NCI-H2196 (cell line): ENCODE measurements at regions not wholly inside any gene's neighbourhood (a gene's known extent, or its start where the extent isn't known, plus 50 kb on each side); places are given as distances from the start of the nearest gene placed in this dataset.
"Not testable (repeated sequence)": the region's sequence is repeated elsewhere in the genome, so short reads cannot be mapped to it uniquely, and the experiment has no call there.

Experiments
- DNase-seq: peaks from one replicate; lab custom pipeline; 2025; ENCODE audit not compliant: unreplicated experiment; lab: John Stamatoyannopoulos, UW

DNA sequence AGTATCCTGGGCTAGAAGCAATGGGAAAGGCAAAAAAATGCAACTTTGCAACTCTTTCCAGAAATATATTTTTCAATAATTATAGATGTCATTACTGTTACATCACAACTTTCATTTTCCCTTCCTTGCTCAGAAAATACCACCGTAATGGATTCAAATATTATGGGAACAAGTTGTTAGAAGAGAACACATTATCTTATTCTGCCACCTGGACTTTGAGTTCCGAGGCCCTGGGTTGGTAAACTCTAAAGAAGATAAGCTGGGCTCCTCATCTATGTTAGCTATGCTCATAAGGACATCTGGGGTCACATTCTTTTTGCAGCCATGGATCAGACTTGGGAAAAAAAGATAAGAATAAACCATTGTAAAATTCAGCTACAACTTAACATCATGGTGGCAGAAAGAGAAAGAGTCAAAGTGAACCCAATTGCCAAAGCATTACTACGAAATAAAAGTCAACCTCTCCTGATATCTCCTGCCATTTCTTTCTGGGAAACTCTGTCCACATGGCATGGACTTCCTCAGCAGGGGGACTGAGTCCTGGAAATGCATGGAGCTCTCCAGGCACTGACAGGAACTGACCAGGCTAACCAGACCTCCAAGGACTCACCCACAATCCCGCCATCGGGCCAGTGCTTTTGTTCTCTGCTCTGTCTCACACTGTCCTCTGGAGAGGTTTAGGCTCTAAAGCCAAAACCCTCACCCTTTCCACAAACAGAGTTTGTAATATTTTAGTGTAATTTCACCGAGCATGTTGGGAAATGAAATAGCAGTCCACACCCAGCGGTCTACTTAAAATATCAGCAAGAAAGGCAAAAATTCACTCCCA is 499.1 kb upstream of the RUNX1 start:
- DNase-seq, result no peak

DNA sequence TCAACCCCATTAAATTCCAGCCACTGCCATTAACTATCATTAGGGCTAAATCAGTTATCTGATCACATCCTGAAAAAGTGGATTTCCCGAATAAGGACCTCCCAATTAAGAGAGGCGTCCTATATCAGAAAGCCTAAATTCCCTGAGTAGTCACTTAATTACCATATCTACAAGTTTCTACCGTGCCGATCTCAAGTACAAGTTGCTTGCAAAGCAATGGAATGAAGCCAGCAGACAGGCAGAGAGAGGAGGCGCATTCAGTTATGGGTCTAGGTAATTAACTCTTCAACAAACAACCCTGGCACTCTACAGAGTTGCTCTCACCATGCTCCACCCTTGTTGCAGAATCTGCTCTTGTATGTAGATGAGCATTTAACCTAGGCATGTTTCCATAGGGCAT is 494.6 kb upstream of the RUNX1 start:
- no peak for DNase-seq

DNA sequence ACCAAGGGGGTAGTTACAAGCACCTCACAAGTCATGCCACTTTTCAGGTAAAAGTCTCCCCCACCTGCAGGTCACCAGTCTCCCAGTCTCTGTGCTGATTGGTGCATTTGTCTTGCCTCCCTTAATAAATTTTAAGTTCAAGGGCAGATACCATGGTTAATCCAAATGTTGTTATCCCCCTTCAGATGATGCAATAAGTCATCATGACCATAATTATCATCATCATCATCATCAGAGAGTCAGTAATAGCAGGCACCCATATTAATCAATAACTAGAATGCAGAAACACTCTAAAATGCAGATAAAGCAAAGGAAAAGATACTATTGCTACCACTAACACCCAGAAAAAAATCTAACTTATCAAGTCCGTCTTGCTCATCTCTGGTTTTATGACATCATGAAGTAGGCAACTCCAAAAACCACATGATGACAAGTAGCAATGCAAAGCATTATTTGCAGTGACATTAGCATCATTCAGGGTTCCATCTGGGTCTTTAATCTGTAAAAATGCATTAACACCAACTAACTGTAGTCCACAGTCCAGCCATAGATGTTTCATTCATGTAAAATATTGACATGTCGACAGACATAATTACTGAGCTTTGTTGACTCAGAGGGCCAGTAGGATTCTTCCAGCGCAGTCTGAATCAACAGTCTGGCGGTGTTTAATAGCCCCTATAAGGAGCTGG is 492.0 kb upstream of the RUNX1 start:
- no peak for DNase-seq

DNA sequence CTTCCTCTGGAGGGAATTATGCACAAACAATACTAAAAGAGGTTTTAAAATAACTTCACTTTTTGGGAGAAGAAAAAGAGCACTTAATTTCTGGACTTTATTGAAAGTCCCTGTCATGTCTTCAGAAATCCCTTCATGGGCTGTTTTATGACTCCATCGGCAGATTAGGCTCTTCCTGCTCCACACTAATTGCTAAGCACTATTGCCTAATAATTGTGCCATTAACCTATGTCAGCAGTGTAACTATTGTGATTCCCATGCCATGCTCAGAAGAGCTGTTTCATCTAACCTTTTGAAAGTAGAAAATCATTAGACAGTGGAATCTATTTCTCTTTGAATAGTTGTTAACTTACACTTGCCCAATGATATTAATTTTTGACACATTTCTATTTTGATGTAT is 489.3 kb upstream of the RUNX1 start:
- no peak for DNase-seq

DNA sequence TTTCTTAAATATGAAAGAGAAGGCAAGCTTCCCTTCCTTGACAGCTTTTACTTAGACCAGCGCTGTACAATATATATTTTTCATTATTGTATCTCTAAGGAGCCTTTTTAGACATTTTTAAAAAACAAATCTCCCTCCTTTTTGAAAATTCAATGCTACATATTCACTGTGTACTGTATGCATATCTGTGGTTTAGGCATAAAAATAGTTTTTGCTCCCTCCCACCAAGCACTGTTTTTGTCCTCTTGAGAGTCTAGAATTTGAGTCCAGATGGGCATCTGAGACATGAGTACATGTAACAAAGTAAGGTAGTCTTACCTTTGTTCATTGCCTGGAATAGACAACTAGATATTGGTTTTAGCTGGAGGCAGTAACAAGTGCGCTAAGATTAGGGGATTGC is 488.5 kb upstream of the RUNX1 start:
- no peak for DNase-seq

DNA sequence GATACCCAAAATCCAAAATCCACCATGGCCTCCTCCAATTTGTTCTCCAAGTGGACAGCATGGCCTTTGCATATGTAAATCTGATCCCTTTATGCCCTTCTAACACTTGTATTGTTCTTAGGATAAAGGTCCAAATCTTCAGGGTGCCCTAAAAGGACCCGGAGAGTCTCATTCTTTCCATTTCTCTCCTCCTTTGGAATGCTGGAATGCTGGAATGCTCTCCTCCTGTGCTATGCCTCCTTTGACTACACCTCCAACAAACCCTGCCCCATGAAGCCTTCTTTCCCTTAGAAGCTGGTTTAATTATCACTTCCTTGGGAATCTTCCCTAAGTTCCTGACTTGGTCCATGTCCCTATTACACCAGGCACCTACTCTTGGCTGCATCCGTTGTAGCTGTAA is 484.8 kb upstream of the RUNX1 start:
- DNase-seq, result no peak

DNA sequence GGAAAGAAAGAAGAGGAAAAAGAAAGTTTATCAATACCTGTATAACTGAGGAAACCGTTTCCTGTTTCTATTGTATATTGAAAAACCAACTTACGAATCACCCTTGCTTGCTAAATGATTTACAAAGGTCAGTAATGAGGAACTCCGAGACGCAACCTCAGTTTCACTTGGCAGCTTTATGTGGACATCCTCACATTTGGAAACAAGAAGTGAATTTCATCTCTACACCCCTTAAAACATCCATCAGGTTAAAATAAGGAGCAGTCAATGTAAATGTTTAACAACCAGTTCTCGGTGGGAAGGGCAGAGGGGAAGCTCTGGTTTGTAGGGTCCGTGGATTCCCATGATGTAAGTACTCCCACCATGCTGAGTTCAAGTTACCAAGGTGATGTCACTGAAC is 481.7 kb upstream of the RUNX1 start:
- DNase-seq, result no peak

DNA sequence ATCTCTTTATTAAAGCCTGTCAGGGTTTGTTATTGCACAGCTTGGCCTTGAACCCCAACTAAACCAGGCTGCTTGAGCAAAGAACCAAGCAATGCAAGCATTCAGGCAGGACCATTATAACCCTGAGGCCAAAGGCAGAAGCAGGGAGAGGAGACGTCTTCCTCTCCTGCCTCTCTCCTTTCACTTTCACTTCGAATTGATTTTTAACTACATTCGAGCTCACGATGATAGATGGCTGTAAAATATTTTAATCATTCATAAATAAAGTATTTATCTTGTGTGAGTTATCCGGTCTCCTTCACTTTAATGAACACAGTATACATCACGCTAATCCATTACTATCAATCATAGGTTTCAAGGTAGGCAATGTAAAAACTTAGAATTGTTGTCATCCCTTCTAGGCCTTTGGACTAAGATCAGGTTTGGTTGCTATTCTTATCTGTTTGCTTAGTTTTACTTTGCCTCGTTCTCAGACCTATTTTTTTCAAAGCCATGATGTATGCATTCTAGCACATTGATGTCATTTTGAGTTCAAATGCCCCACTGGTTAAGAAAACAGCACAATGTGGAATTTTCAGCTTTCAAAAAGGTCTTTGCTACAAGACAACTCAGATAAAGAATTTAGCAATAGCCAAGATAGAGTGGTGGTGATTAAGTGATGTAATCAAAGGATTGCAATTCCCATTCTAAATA is 480.2 kb upstream of the RUNX1 start:
- DNase-seq, result no peak

DNA sequence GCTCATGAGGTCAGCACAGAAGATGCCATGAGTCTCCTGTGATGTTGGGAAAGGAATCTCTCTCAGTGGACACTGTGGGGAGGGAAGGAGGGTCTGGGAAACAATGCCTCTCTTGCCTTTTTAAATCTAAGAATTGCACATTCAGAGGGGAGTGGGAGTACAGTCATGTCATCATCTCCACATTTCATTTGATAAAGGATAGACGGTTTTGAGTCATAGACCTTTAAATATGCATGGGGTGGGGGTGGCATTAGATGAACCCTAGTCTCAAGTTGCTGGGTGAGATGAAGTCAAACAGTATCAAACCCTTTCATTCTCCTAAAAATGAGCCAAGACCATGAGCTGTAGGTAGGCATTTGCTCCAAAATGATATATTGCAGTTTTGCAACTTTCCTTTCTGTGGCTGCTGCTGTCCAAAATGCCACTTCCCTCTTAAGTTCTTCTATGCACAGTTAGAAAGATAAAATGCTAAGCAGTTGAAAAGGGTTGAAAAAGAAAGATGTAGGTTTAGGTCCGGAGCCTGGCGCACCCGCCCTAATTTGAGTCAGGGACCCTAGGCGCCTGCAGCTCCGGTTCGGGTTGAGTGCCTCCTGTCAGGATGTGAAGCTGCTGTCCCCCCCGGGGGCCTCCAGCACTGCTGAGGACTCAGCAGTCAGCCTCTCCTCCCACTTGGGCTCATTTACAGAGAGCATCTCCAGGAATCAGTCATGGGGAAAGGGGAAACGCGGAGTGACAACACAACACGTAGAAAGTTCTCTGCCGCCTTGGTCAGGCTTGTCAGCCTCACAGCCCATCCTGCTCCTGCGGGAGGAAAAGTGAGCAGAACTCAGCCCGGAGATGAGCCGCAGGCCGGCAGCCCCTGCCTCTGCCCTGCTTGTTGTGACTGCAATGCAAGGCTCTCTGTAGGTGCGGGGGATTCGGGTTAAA is 479.3 kb upstream of the RUNX1 start:
- no peak for DNase-seq

DNA sequence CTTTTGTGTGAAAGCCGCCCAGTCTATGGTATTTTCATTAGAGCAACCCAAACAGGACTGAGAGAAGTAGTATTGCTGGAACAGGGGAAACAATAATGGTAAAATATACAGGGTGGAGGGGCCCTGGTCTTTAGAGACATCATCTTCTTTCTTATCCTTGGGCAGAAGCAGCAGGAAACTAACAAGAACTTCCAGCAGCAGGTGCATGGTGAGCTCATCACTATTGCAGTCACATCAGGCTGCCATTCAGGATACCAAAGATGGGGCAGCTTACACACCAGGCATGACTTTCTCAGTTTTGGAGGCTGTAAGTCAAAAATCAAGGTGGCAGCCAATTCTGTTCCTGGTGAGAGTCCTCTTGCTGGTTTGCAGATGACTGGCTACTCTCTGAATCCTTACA is 478.3 kb upstream of the RUNX1 start:
- no peak for DNase-seq

DNA sequence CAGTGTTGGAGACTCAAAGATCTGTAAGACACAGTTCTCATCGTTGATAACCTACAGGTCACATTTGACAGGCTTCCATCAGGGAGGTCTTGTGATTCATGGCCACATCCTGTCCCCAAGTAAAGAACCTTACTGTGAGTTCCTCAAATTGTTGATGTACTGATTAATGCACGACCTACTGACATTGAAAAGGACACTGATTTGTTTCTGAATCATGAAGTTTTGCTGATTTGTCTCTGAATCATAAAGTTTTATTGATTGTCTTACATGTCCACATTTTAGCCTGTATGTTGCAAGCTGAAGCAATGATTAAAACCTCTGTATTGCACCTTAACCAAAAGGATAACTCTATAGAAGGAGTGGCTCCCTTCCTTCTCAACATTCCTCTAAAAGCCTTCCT is 476.3 kb upstream of the RUNX1 start:
- no peak for DNase-seq

DNA sequence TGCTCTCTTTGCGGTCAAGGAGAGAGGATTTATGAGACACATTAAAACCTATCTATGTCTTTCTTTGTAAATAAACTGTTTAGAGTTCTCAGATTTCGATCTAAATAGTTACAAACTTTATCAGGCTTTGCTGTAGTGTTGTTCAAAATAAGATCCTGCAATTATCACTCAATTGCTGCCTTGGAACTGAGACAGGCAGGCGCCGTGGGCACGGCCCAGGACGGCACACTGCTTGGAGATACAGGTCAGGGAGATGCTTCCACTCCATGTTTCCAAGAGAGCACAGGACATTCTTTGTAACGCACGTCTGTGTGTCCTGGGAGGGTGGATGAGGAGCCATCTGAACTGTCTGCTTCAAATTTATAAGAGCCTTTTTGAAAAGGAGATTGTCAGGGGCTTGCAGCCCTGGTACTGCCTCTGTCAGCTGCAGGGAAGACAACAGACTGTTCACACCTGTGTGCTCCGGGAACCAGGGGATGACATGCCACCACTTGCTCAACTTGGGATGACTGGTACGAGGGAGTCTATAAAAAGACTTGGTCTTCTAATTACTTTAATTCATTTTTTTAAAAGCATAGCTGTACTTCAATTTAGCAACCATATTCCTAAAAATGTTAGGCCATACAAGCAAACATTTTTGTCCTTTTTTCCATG is 472.9 kb upstream of the RUNX1 start:
- DNase-seq, result no peak

DNA sequence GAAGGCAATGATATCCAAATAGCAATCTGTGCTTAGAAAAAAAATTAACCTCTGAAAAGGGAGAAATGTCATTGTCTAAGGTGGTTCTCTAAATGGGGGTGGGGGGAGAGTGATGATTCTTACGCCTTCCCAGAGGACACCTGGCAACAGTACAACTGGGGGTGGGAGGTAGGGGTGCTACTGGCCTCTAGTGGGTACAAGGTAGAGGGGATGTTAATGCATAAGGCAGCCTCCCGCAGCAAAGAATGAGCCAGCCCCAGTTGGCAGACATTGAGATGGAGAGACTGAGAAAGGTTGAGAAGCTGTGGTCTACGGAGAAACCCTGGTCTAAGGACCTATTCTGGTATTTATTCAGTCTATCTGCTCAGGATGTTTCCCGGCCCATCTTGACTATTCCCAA is 472.2 kb upstream of the RUNX1 start:
- no peak for DNase-seq

DNA sequence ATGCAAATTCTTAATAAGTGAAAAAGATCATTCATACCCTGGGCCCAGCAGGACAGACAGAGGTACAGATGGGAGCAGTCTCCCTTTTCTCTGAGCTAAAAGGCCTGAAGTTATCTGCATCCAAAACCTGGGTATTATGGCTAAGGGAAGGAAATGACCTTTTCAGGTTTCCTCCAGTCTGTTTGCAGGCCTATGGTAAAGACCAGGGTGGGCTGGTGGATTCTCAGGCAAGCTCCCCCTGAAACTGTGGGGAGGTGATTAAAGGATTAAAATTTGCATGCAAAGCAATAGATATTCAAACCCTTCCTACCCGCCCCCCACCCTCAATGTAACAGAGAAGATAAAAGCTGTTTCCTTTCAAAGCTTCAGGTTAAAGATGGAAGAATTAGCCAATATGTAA is 471.8 kb upstream of the RUNX1 start:
- no peak for DNase-seq

DNA sequence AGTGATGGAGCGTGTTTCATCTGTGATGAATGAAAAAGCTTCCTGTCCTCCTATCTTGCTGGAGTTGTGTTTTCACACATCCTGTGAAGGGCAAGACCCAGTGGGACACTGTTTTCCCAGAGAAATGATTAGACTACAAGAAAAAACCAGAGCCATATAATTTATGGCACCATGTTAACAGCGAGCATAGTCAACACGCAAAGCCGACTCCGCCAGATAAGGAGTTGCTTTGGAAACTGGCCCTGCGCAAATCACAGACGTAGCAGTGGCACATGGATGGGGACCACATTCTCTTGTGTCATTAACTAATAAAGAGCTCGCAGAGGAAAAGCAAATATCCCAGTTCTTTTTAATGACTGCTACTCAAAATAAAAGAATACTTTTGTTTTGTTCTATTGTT is 471.2 kb upstream of the RUNX1 start:
- DNase-seq, result no peak

DNA sequence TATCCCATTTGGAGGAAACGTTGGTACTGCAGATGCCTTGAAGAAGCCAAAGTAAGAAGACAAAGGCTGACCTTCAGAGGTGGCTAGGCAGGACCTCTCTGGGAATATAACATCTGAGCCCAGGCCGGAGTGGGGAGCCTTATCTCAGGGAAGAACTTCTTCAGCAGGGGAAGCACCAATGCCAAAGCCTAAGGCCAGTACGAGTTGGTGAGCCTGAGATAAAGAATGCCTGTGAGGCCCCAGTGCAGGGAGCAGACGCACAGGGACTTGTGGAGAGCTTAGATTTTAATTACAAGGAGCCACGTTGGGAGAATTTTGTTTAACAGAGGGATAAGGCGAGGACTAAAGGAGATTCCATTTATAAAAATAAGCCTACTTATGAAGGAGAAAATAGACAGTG is 468.8 kb upstream of the RUNX1 start:
- no peak for DNase-seq

DNA sequence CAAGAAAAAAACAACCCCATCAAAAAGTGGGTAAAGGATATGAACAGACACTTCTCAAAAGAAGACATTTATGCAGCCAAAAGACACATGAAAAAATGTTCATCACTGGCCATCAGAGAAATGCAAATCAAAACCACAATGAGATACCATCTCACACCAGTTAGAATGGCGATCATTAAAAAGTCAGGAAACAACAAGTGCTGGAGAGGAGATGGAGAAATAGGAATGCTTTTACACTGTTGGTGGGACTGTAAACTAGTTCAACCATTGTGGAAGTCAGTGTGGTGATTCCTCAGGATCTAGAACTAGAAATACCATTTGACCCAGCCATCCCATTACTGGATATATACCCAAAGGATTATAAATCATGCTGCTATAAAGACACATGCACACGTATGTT is 467.2 kb upstream of the RUNX1 start:
- DNase-seq, result not testable (repeated sequence)

DNA sequence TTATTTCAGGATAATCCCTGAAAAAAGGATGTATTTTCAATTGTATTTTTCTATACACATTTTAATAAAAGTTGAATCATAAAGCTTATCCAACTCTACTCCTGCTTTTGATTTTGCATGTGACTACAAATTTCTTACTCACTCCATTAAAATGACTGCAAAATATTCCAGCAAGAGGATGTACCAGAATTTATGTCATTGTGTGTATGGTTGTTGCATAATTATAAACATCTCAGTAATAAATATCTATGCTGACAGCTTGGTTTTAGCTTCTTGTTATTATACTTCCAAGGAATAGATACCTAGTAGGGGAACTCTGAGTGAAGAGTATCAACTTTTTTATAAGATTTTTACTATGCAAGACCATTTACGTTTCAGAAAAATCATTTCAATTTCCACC is 463.2 kb upstream of the RUNX1 start:
- no peak for DNase-seq

DNA sequence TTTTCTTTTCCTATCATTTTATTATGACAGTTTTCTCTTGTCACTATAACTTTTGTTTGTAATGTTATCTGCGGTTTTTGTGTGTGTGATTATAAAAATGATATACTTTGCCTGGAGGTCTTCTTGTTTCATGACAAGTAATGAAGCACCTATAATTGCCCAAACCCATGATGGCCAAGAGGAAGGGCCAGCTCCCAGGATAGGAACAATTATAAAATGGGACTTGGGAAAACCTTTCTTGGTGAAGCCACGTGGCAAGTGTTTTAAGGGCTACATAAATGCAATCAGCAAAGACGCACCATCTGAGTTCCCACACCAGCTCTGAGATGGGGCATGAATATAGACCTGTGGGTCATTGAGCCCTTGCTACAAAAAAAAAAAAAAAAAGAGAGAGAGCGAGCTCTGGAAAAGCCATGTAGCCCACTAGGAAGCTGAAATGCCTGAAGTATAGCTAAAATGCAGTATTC is 462.6 kb upstream of the RUNX1 start:
- DNase-seq, result no peak

DNA sequence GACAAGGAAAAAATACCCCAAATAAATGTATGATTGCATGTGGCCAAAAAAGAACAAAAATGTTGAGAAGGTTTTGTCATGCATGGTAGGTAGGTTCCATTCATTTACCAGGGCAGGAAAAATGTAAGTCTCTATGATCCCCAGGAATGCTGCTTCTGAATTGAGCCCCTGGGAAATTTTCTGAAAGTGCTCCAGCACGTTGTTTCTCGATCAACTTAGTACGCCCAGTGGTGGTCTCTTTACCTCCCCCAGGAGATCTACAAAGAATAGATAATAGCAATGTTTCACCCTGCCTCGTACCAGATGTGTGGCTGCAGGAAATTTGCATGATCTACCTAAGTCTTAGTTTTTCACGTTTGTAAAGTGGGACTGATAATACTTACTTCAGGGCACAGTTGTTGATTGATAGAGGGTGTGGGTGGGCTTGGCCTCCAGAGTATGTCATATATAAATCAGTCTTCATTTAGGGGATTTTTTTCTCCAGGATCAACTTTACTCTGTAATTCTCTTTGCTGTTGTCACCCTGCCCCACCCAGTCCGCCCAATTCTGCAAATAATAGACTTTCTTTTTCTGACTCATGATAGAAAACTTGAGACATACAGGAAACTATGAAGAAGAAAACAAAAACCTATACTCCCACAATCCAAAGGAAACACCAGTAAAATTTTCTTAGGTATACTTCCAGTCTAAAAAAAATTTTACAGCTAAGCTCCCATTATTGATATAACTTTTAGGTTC is 462.0 kb upstream of the RUNX1 start:
- no peak for DNase-seq
